PC-9 (cell line): ENCODE measurements at regions not wholly inside any gene's neighbourhood (a gene's known extent, or its start where the extent isn't known, plus 50 kb on each side); places are given as distances from the start of the nearest gene placed in this dataset.

ENCODE experiments used
- EZH2 ChIP-seq: fragments of 200-600 bp; sonication (generic); IDR thresholded peaks from 2 replicates; pipeline ENCODE4 v1.8.0; 2017; ENCODE audit warnings: antibody characterized with exemption, low read depth
- TF ChIP-seq, protein P1 (sequence below): fragments of 200-600 bp; sonication (generic); conservative IDR thresholded peaks from 2 replicates; pipeline ENCODE4 v1.6.1; 2017; ENCODE audit warnings: mixed run types, antibody characterized with exemption, mild to moderate bottlenecking, moderate library complexity

DNA sequence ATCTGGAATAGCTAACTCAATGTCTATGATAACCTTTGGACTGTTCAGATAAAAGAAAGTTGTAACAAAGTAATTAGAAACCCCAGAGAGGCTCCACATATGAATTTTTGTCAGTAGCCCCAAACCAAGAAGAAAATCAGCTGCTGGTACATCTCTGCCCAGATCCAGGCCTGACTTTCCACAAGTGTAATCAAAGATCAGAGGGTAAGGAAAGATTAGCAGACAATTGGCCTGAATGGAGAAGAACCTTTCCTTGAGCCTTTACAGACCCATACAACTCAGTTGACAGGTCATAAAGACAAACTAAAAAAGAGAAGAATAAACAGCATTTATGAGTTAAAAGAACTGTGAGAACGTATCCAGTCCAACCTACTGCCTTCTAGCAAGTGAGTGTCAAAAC is 366.7 kb upstream of the PKN2 start:
- TF ChIP-seq, protein P1, sequence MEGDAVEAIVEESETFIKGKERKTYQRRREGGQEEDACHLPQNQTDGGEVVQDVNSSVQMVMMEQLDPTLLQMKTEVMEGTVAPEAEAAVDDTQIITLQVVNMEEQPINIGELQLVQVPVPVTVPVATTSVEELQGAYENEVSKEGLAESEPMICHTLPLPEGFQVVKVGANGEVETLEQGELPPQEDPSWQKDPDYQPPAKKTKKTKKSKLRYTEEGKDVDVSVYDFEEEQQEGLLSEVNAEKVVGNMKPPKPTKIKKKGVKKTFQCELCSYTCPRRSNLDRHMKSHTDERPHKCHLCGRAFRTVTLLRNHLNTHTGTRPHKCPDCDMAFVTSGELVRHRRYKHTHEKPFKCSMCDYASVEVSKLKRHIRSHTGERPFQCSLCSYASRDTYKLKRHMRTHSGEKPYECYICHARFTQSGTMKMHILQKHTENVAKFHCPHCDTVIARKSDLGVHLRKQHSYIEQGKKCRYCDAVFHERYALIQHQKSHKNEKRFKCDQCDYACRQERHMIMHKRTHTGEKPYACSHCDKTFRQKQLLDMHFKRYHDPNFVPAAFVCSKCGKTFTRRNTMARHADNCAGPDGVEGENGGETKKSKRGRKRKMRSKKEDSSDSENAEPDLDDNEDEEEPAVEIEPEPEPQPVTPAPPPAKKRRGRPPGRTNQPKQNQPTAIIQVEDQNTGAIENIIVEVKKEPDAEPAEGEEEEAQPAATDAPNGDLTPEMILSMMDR = no peak
- TF ChIP-seq EZH2 = no peak
